CD14-positive monocyte (primary cell): ENCODE measurements at regions not wholly inside any gene's neighbourhood (a gene's known extent, or its start where the extent isn't known, plus 50 kb on each side); places are given as distances from the start of the nearest gene placed in this dataset.
A peak's percentile ranks its signal among the peaks of the same experiment; 100 is the strongest.

Source experiments
- DNase-seq, 3 donors: peaks; one replicate each; pipeline ENCODE4 v3.0.0-alpha.2; 2011 to 2022
- H2AFZ ChIP-seq: 2 replicates; pipeline ENCODE4 v1.6.0; 2012; ENCODE audit warnings: mild to moderate bottlenecking, low read depth, low read length, inconsistent platforms; ENCODE audit not compliant: insufficient read depth, poor library complexity, severe bottlenecking
- H3K27ac ChIP-seq, 2 donors: 1 replicate in 1 of 2; 2 replicates in 1 of 2; pipeline ENCODE4 v1.5.1; 2012 to 2013; ENCODE audit warnings: low read length in 2 of 2, control low read depth in 1 of 2, inconsistent platforms in 1 of 2, low read depth in 1 of 2, mild to moderate bottlenecking in 1 of 2
- H3K27me3 ChIP-seq, 2 donors: one replicate each; pipeline versions ENCODE4 v1.6.0 to v1.6.1; 2011 to 2013; ENCODE audit warnings: low read length in 2 of 2; ENCODE audit not compliant: control insufficient read depth in 2 of 2, insufficient read depth in 2 of 2
- H3K36me3 ChIP-seq, 2 donors: replicated peaks in 1 of 2; 1 replicate in 1 of 2; 2 replicates in 1 of 2; pipeline versions ENCODE4 v1.5.1 to v1.6.1; 2012 to 2013; ENCODE audit warnings: low read length in 2 of 2, control low read depth in 1 of 2, inconsistent platforms in 1 of 2, mild to moderate bottlenecking in 1 of 2; ENCODE audit not compliant: insufficient read depth in 2 of 2, control insufficient read depth in 1 of 2
- H3K4me1 ChIP-seq, 2 donors: 1 replicate in 1 of 2; 2 replicates in 1 of 2; pipeline versions ENCODE4 v1.5.1 to v1.6.1; 2012 to 2013; ENCODE audit warnings: low read length in 2 of 2, control low read depth in 1 of 2, inconsistent platforms in 1 of 2, mild to moderate bottlenecking in 1 of 2, moderate library complexity in 1 of 2; ENCODE audit not compliant: insufficient read depth in 2 of 2, control insufficient read depth in 1 of 2
- H3K4me2 ChIP-seq: replicated peaks from 2 replicates; pipeline ENCODE3; 2012; ENCODE audit warnings: low read length, moderate library complexity, mild to moderate bottlenecking; ENCODE audit not compliant: poor library complexity, severe bottlenecking; ENCODE audit errors: extremely low read depth
- H3K4me3 ChIP-seq, 3 experiments: fragments of 200-600 bp in 1 of 3; sonication (generic) in 1 of 3; replicated peaks in 1 of 3; 1 replicate in 2 of 3; 2 replicates in 1 of 3; pipeline ENCODE4 v1.5.1; 2011 to 2013; ENCODE audit warnings: low read length in 3 of 3, mild to moderate bottlenecking in 3 of 3, control low read depth in 2 of 3, low read depth in 2 of 3, inconsistent platforms in 1 of 3, moderate library complexity in 1 of 3
- H3K79me2 ChIP-seq: 2 replicates; pipeline ENCODE4 v1.6.0; 2012; ENCODE audit warnings: mild to moderate bottlenecking, control low read depth, inconsistent platforms, low read length, moderate library complexity; ENCODE audit not compliant: insufficient read depth
- H3K9ac ChIP-seq: 2 replicates; pipeline ENCODE4 v1.6.0; 2017; ENCODE audit warnings: low read length, mild to moderate bottlenecking; ENCODE audit not compliant: insufficient read depth, poor library complexity, severe bottlenecking
- H3K9me3 ChIP-seq, 2 donors: replicated peaks in 1 of 2; 1 replicate in 1 of 2; 2 replicates in 1 of 2; pipeline versions ENCODE4 v1.5.1 to v1.6.1; 2012 to 2013; ENCODE audit warnings: low read length in 2 of 2, control low read depth in 1 of 2; ENCODE audit not compliant: control insufficient read depth in 1 of 2, insufficient read depth in 1 of 2
- H4K20me1 ChIP-seq: 2 replicates; pipeline ENCODE4 v1.6.0; 2012; ENCODE audit warnings: mild to moderate bottlenecking, low read length, control low read depth, moderate library complexity; ENCODE audit not compliant: insufficient read depth
- H3K27ac Mint-ChIP-seq, 7 donors: one replicate each; pipeline ENCODE4 v1.8.0; 2020; ENCODE audit warnings: mild to moderate bottlenecking in 7 of 7, mixed read lengths in 7 of 7, moderate library complexity in 6 of 7, inconsistent platforms in 2 of 7
- H3K27me3 Mint-ChIP-seq, 3 donors: one replicate each; pipeline ENCODE4 v1.8.0; 2021 to 2022; ENCODE audit warnings: low read depth in 3 of 3, mild to moderate bottlenecking in 3 of 3, mixed read lengths in 3 of 3, moderate library complexity in 3 of 3, inconsistent platforms in 1 of 3
- H3K36me3 Mint-ChIP-seq, 2 donors: one replicate each; pipeline ENCODE4 v1.8.0; 2020; ENCODE audit warnings: mixed read lengths in 2 of 2, inconsistent platforms in 1 of 2, mild to moderate bottlenecking in 1 of 2
- H3K4me1 Mint-ChIP-seq: one replicate; pipeline ENCODE4 v1.8.0; 2020; ENCODE audit warnings: mild to moderate bottlenecking, mixed read lengths
- H3K4me3 Mint-ChIP-seq, 2 donors: one replicate each; pipeline ENCODE4 v1.8.0; 2020; ENCODE audit warnings: mild to moderate bottlenecking in 2 of 2, mixed read lengths in 2 of 2, moderate library complexity in 1 of 2
- H3K9me3 Mint-ChIP-seq, 7 donors: one replicate each; pipeline ENCODE4 v1.8.0; 2020 to 2022; ENCODE audit warnings: mixed read lengths in 7 of 7, mild to moderate bottlenecking in 6 of 7, moderate library complexity in 6 of 7, inconsistent platforms in 2 of 7
- WGBS: methylation state at CpG from one replicate; pipeline ENCODE4 v1.1.5; 2013; ENCODE audit warnings: missing lambda C conversion rate; ENCODE audit not compliant: insufficient coverage; 5-methylcytosine and 5-hydroxymethylcytosine counted together
- intact Hi-C, 2 donors: fragments of 100-400 bp; cut with micrococcal nuclease; formaldehyde crosslinking; loops; one replicate each; pipeline versions ENCODE4 v1.15.0 to v1.15.1; 2023
- TF ChIP-seq, protein P1 (sequence below): fragments of 200-600 bp; IDR thresholded peaks from one replicate; pipeline ENCODE4 v1.8.0; 2022; ENCODE audit warnings: antibody characterized with exemption, mild to moderate bottlenecking

DNA sequence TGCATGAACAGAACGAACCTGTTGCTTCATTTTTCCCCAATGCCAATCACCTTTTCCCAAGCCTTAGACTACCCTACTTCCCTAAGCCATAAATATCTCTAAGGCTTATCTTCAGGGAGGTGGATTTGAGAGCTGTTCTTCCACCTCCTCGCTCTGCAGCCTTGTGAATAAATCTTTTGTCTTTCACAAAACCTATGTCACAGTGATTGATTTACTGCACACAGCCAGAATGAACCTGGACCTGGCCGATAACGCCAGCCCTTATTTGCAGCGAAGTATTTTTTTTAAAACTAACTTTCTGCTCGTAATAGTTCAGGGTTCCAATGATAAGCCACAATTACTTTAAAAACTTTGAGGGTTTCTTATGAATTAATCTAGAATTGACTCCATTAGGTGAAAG is 632.6 kb downstream of the PTPRU start:
- Mint-ChIP-seq H3K4me3 (no peak overlapping the region), H3K4me1 (no peaks in the 10 kb centered on the region), H3K27me3 (peaks cover 3 to 4% (median 3%) of the 10 kb centered on the region in 3 donors), H3K9me3 (peaks cover 0 to 14% (median 5%) of the 10 kb centered on the region in 7 donors), H3K27ac (no peak overlapping the region), H3K36me3 (no peaks in the 10 kb centered on the region)
- no peak overlapping the region for H3K4me2 ChIP-seq
- H3K4me3 ChIP-seq = no peak overlapping the region
- TF ChIP-seq, protein P1, sequence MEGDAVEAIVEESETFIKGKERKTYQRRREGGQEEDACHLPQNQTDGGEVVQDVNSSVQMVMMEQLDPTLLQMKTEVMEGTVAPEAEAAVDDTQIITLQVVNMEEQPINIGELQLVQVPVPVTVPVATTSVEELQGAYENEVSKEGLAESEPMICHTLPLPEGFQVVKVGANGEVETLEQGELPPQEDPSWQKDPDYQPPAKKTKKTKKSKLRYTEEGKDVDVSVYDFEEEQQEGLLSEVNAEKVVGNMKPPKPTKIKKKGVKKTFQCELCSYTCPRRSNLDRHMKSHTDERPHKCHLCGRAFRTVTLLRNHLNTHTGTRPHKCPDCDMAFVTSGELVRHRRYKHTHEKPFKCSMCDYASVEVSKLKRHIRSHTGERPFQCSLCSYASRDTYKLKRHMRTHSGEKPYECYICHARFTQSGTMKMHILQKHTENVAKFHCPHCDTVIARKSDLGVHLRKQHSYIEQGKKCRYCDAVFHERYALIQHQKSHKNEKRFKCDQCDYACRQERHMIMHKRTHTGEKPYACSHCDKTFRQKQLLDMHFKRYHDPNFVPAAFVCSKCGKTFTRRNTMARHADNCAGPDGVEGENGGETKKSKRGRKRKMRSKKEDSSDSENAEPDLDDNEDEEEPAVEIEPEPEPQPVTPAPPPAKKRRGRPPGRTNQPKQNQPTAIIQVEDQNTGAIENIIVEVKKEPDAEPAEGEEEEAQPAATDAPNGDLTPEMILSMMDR = no peak
- intact Hi-C loops = no loop called here
- no peak overlapping the region for H3K9ac ChIP-seq
- no peak overlapping the region for H3K27ac ChIP-seq
- H3K27me3 ChIP-seq = no peaks in the 10 kb centered on the region
- no peak for DNase-seq
- H2AFZ ChIP-seq = no peak overlapping the region
- no peaks in the 10 kb centered on the region for H3K79me2 ChIP-seq
- H3K4me1 ChIP-seq = no peaks in the 10 kb centered on the region
- H3K36me3 ChIP-seq = no peaks in the 10 kb centered on the region
- no peaks in the 10 kb centered on the region for H4K20me1 ChIP-seq
- 63% methylated on average over 3 of the region's 6 CpGs for WGBS
- no peaks in the 10 kb centered on the region for H3K9me3 ChIP-seq

DNA sequence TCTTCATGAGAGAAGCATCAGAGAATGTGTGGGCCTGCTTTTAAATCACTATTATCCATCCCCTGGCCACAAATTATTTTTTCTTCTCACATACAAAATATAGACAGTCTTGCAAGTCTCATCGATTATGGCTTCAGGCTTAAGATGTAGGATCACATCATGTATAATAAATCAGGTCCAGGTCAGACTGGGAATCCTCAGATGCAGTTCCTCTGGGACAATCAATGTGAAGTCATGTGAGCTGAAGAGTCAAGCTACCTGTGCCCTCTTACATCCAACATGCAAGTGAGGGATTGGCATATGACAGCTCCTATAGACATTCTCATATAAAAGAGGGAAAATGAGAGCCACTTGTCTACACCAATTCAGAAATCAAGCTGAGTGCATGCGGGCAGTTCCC is 631.8 kb downstream of the PTPRU start:
- TF ChIP-seq, protein P1 = no peak
- Histone ChIP-seq H3K79me2 (no peaks in the 10 kb centered on the region), H3K27ac (no peak overlapping the region), H3K4me1 (no peaks in the 10 kb centered on the region), H3K4me2 (no peak overlapping the region), H3K4me3 (no peak overlapping the region), H3K9me3 (no peaks in the 10 kb centered on the region), H4K20me1 (no peaks in the 10 kb centered on the region), H2AFZ (no peak overlapping the region), H3K27me3 (no peaks in the 10 kb centered on the region), H3K9ac (no peak overlapping the region), H3K36me3 (no peaks in the 10 kb centered on the region)
- Mint-ChIP-seq H3K4me1 (no peaks in the 10 kb centered on the region), H3K9me3 (peaks cover 0 to 15% (median 4%) of the 10 kb centered on the region in 7 donors), H3K27me3 (peaks cover 0 to 4% (median 3%) of the 10 kb centered on the region in 3 donors), H3K36me3 (no peaks in the 10 kb centered on the region), H3K27ac (peak overlapping the region in 1 of 7 donors; percentile 2), H3K4me3 (no peak overlapping the region)
- intact Hi-C loops = no loop called here
- DNase-seq = no peak
- WGBS = 100% methylated on average over 1 of the region's 2 CpGs
